MM.1S (cell line): ENCODE measurements at regions not wholly inside any gene's neighbourhood (a gene's known extent, or its start where the extent isn't known, plus 50 kb on each side); places are given as distances from the start of the nearest gene placed in this dataset.
"Not testable (repeated sequence)": the region's sequence is repeated elsewhere in the genome, so short reads cannot be mapped to it uniquely, and the experiment has no call there.

ENCODE experiments used
- EZH2 ChIP-seq: fragments of 300-600 bp; sonication (generic); optimal IDR thresholded peaks from 2 replicates; pipeline ENCODE3; 2017; ENCODE audit warnings: low read depth, mild to moderate bottlenecking, antibody characterized with exemption, low read length, mixed read lengths
- TF ChIP-seq, protein P1 (sequence below): fragments of 300-600 bp; sonication (generic); IDR thresholded peaks from 2 replicates; pipeline ENCODE4 v1.5.1; 2016; ENCODE audit warnings: antibody characterized with exemption, low read length, mixed read lengths

DNA sequence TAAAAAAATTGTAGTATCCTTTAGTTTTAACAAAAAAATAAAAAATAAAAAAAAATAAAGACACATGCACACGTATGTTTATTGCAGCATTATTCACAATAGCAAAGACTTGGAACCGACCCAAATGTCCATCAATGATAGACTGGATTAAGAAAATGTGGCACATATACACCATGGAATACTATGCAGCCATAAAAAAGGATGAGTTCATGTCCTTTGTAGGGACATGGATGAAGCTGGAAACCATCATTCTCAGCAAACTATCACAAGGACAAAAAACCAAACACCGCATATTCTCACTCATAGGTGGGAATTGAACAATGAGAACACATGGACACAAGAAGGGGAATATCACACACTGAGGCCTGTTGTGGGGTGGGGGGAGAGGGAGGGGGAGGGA, 370.4 kb downstream of the VRK1 start:
- TF ChIP-seq, protein P1, sequence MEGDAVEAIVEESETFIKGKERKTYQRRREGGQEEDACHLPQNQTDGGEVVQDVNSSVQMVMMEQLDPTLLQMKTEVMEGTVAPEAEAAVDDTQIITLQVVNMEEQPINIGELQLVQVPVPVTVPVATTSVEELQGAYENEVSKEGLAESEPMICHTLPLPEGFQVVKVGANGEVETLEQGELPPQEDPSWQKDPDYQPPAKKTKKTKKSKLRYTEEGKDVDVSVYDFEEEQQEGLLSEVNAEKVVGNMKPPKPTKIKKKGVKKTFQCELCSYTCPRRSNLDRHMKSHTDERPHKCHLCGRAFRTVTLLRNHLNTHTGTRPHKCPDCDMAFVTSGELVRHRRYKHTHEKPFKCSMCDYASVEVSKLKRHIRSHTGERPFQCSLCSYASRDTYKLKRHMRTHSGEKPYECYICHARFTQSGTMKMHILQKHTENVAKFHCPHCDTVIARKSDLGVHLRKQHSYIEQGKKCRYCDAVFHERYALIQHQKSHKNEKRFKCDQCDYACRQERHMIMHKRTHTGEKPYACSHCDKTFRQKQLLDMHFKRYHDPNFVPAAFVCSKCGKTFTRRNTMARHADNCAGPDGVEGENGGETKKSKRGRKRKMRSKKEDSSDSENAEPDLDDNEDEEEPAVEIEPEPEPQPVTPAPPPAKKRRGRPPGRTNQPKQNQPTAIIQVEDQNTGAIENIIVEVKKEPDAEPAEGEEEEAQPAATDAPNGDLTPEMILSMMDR = not testable (repeated sequence)
- not testable (repeated sequence) for TF ChIP-seq EZH2
